GM21529 (cell line): ENCODE measurements at regions not wholly inside any gene's neighbourhood (a gene's known extent, or its start where the extent isn't known, plus 50 kb on each side); places are given as distances from the start of the nearest gene placed in this dataset.

Experiments
- ATAC-seq: cut with Tn5 transposase; IDR thresholded peaks from one replicate; pipeline ENCODE4 v1.9.1; 2021; ENCODE audit not compliant: unreplicated experiment

GRCh38 chr13:85243831-85244230 lies 555.4 kb downstream of the SLITRK6 start:
- no peak for ATAC-seq

GRCh38 chr13:85241060-85241459 lies 558.2 kb downstream of the SLITRK6 start:
- ATAC-seq = no peak

- no peak for ATAC-seq
These were observed 562.8 kb downstream of the SLITRK6 start for GRCh38 chr13:85236413-85236812.

- ATAC-seq = no peak
These were observed 568.5 kb downstream of the SLITRK6 start for GRCh38 chr13:85230691-85231093.

GRCh38 chr13:85228692-85229091 lies 570.5 kb downstream of the SLITRK6 start:
- ATAC-seq = no peak

- ATAC-seq = no peak
These were observed 575.1 kb downstream of the SLITRK6 start for GRCh38 chr13:85223883-85224656.

GRCh38 chr13:85216576-85216975 lies 582.6 kb downstream of the SLITRK6 start:
- ATAC-seq = no peak

GRCh38 chr13:85212692-85213091 lies 586.5 kb downstream of the SLITRK6 start:
- no peak for ATAC-seq

GRCh38 chr13:85204668-85205344 lies 594.4 kb downstream of the SLITRK6 start:
- ATAC-seq = no peak

GRCh38 chr13:85197431-85197830 lies 601.8 kb downstream of the SLITRK6 start:
- ATAC-seq = no peak

GRCh38 chr13:85194482-85194881 lies 604.7 kb downstream of the SLITRK6 start:
- no peak for ATAC-seq

GRCh38 chr13:85191996-85192718 lies 607.1 kb downstream of the SLITRK6 start:
- no peak for ATAC-seq

- no peak for ATAC-seq
These were observed 612.7 kb downstream of the SLITRK6 start for GRCh38 chr13:85186356-85187045.

GRCh38 chr13:85174291-85174690 lies 624.9 kb downstream of the SLITRK6 start:
- ATAC-seq = no peak

- ATAC-seq = no peak
These were observed 628.8 kb downstream of the SLITRK6 start for GRCh38 chr13:85170372-85170771.

GRCh38 chr13:85166891-85167290 lies 632.3 kb downstream of the SLITRK6 start:
- ATAC-seq = no peak

- no peak for ATAC-seq
These were observed 636.2 kb downstream of the SLITRK6 start for GRCh38 chr13:85163063-85163462.

- no peak for ATAC-seq
These were observed 651.2 kb downstream of the SLITRK6 start for GRCh38 chr13:85148009-85148408.

GRCh38 chr13:85142351-85142927 lies 656.8 kb downstream of the SLITRK6 start:
- ATAC-seq = no peak

- no peak for ATAC-seq
These were observed 657.8 kb downstream of the SLITRK6 start for GRCh38 chr13:85141401-85141800.

- no peak for ATAC-seq
These were observed 659.0 kb downstream of the SLITRK6 start for GRCh38 chr13:85140192-85140591.
